ENCODE measurements at regions not wholly inside any gene's neighbourhood (a gene's known extent, or its start where the extent isn't known, plus 50 kb on each side); places are given as distances from the start of the nearest gene placed in this dataset.

GRCh38 chr10:85542936-85543730 lies 823.5 kb downstream of the GRID1 start:
- in situ Hi-C loops (cut with MboI; ENCODE audit: low pct_ligation_motif_present in 1 of 4, low pct_unique_long_range_greater_than_20kb in 1 of 4, low sequenced_read_pairs in 3 of 4) (loop anchor here in 1 of 4 donors (25.0 kb wide), 1 partner anchor 819 kb away; the partner anchor contains the start of gene GRID1), intact Hi-C loops (cut with DNase I; ENCODE audit: low total_unique reads) (no loop called here)
- no peaks in the 10 kb centered on the region for H3K9me3 ChIP-seq
- H3K36me3 ChIP-seq: no peaks in the 10 kb centered on the region
- H3K4me3 ChIP-seq: no peak overlapping the region
- no peaks in the 10 kb centered on the region for H3K27me3 ChIP-seq
- WGBS, 2 donors (ENCODE audit: low coverage in 1 of 2): 64% methylated on average over 5 to 6 of the region's 6 CpGs
- no peaks in the 10 kb centered on the region for H3K4me1 ChIP-seq
- TF ChIP-seq EP300 (IDR thresholded peaks at IDR 0.05; ENCODE audit: low read depth) (no peak), CTCF (IDR thresholded peaks at IDR 0.05) (no peak), POLR2AphosphoS5 (IDR thresholded peaks at IDR 0.05) (no peak), POLR2A (IDR thresholded peaks at IDR 0.05) (no peak)
- DNase-seq: no peak
- H3K27ac ChIP-seq: no peak overlapping the region

GRCh38 chr10:85544956-85545355 lies 821.6 kb downstream of the GRID1 start:
- 76 to 83% methylated on average over 1 to 3 of the region's 3 CpGs for WGBS, 2 donors (ENCODE audit: low coverage in 1 of 2)
- Histone ChIP-seq H3K27me3 (no peaks in the 10 kb centered on the region), H3K4me1 (no peaks in the 10 kb centered on the region), H3K4me3 (no peak overlapping the region), H3K27ac (no peak overlapping the region), H3K9me3 (no peaks in the 10 kb centered on the region), H3K36me3 (no peaks in the 10 kb centered on the region)
- DNase-seq: no peak
- no peak for TF ChIP-seq CTCF (IDR thresholded peaks at IDR 0.05)
- TF ChIP-seq POLR2A (IDR thresholded peaks at IDR 0.05): no peak
- TF ChIP-seq POLR2AphosphoS5 (IDR thresholded peaks at IDR 0.05): no peak
- no peak for TF ChIP-seq EP300 (IDR thresholded peaks at IDR 0.05; ENCODE audit: low read depth)
- in situ Hi-C loops (cut with MboI; ENCODE audit: low pct_ligation_motif_present in 1 of 4, low pct_unique_long_range_greater_than_20kb in 1 of 4, low sequenced_read_pairs in 3 of 4): loop anchor here in 1 of 4 donors (25.0 kb wide), 1 partner anchor 817 kb away; the partner anchor contains the start of gene GRID1
- intact Hi-C loops (cut with DNase I; ENCODE audit: low total_unique reads): no loop called here

- no peak for DNase-seq
- in situ Hi-C loops (cut with MboI; ENCODE audit: low pct_ligation_motif_present in 1 of 4, low pct_unique_long_range_greater_than_20kb in 1 of 4, low sequenced_read_pairs in 3 of 4) (loop anchor here in 1 of 4 donors (25.0 kb wide), 1 partner anchor 816 kb away; the partner anchor contains the start of gene GRID1), intact Hi-C loops (cut with DNase I; ENCODE audit: low total_unique reads) (no loop called here)
- Histone ChIP-seq H3K27me3 (no peaks in the 10 kb centered on the region), H3K4me1 (no peaks in the 10 kb centered on the region), H3K27ac (no peak overlapping the region), H3K9me3 (no peaks in the 10 kb centered on the region), H3K4me3 (no peak overlapping the region), H3K36me3 (no peaks in the 10 kb centered on the region)
- 50 to 52% methylated on average over 1 to 4 of the region's 4 CpGs for WGBS, 2 donors (ENCODE audit: low coverage in 1 of 2)
- TF ChIP-seq EP300 (IDR thresholded peaks at IDR 0.05; ENCODE audit: low read depth) (no peak), POLR2A (IDR thresholded peaks at IDR 0.05) (no peak), POLR2AphosphoS5 (IDR thresholded peaks at IDR 0.05) (no peak), CTCF (IDR thresholded peaks at IDR 0.05) (no peak)
Measured at GRCh38 chr10:85545874-85546273, 820.7 kb downstream of the GRID1 start.

GRCh38 chr10:85547460-85548023 lies 819.1 kb downstream of the GRID1 start:
- Histone ChIP-seq H3K27me3 (no peaks in the 10 kb centered on the region), H3K27ac (no peak overlapping the region), H3K4me1 (no peaks in the 10 kb centered on the region), H3K4me3 (no peak overlapping the region), H3K9me3 (no peaks in the 10 kb centered on the region), H3K36me3 (no peaks in the 10 kb centered on the region)
- in situ Hi-C loops (cut with MboI; ENCODE audit: low pct_ligation_motif_present in 1 of 4, low pct_unique_long_range_greater_than_20kb in 1 of 4, low sequenced_read_pairs in 3 of 4): loop anchor here in 1 of 4 donors (25.0 kb wide), 1 partner anchor 815 kb away; the partner anchor contains the start of gene GRID1
- intact Hi-C loops (cut with DNase I; ENCODE audit: low total_unique reads): no loop called here
- 68% methylated on average over 1 of the region's 1 CpG; no CpG with 5 or more reads in 1 of the 2 donors for WGBS, 2 donors (ENCODE audit: low coverage in 1 of 2)
- TF ChIP-seq EP300 (IDR thresholded peaks at IDR 0.05; ENCODE audit: low read depth): no peak
- TF ChIP-seq POLR2AphosphoS5 (IDR thresholded peaks at IDR 0.05): no peak
- TF ChIP-seq CTCF (IDR thresholded peaks at IDR 0.05): no peak
- TF ChIP-seq POLR2A (IDR thresholded peaks at IDR 0.05): no peak
- no peak for DNase-seq

All from transverse colon (tissue), 4 donors.